DMS 273 (cell line): ENCODE measurements at regions not wholly inside any gene's neighbourhood (a gene's known extent, or its start where the extent isn't known, plus 50 kb on each side); places are given as distances from the start of the nearest gene placed in this dataset.
"Not testable (repeated sequence)": the region's sequence is repeated elsewhere in the genome, so short reads cannot be mapped to it uniquely, and the experiment has no call there.

Source experiments
- DNase-seq: peaks from one replicate; lab custom pipeline; 2025; ENCODE audit not compliant: unreplicated experiment; lab: John Stamatoyannopoulos, UW

DNA sequence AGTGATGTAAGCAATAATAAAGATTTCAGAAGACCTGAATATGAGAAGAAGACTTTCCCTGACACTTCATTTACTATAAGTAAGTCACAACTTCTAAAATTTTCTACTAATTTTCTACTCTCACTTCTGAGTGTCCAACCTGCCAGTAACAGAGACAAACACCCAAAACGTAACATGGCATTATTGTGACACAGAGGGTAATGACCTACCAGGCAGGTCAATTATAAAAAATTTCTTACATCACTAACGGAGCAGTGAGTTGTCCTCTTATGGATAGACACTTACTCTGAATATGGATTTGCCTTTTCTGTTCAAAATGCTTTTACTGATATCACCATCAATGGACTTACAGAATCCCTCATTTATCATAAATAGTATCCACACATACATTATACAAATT, 405.9 kb upstream of the MAGEB16 start:
- no peak for DNase-seq

DNA sequence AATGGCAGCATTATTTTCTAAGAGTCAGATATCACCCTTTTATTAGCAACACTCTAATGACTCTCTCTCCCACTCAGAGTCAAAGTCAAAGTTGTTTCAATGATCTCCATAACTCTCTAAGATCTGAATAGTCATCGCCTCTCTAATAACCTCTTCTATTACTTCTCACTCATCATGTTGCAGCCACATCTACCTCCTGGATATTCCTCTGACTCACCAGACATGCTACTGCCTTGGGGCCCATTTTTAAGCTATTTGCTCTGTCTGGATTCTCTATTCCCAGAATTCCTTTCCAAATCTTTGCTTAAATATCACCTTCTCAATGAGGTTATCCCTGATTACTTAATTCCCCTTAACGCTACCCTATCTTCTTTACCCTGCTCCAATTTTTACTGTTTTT, 391.8 kb upstream of the MAGEB16 start:
- no peak for DNase-seq

DNA sequence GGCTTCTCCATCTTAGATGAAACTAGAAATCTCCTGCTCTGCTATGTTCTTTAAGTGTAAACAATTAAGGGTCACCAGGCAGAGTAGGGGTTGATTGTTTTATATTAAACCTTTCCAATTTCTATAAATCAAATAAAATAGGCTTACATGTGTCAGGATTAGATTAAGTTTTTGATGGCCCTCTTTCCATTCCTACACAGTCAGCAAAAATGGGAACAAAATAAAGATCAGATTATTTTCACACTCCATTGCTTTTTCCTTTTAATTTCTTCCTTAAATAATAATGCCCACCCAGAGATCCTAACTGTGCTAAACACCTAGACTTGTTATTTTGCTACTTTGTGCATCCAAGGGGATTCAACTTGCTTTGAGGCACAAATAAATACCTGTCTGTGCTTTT, 381.4 kb upstream of the MAGEB16 start:
- no peak for DNase-seq

DNA sequence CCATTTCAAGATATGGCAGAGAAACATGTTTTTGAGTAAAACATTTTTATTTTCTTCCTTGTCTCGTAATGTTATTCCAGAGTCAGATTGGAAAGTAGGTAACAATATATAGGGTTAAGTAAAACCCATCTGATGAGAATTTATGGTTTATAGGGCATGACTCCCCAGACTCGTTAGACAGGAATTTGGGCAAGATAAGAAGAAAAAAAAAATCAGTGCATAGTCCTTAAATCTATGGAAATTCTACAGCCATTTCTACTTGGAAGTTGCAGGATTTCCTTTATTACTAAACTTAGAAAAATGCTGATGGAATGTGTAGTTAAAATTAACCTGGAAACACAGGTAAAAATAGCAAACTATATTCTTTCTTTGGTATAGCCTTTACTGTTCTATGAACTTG, 366.1 kb upstream of the MAGEB16 start:
- DNase-seq = no peak

DNA sequence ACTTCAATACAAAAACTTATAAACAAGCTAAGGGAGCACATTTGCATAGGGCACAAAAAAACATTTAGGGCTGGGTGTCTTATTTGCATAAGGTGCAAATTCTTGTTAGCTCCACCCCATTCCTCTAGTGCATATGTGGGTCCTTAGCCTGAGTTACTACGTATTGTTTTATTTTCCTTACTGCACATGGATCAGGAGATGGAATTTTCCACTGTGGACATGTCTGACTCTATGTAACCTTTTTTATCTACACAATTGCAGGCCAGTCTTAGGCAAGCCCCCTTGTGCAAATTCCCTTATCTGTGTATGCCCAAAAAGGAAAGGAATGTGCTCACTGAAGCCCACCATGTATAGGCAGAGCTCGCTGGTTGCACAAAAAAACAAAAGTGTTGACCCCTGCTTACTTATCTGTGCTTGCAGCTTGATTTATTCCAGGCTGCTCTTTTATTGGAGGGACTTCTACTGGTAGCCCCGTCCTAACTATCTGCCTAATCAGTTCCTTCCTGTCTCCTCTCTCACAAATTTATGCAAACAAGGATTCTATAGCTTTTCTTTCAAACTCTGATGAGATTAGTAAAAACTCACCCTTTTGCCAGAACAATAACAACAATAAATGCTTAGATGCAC, 359.0 kb upstream of the MAGEB16 start:
- DNase-seq = no peak

DNA sequence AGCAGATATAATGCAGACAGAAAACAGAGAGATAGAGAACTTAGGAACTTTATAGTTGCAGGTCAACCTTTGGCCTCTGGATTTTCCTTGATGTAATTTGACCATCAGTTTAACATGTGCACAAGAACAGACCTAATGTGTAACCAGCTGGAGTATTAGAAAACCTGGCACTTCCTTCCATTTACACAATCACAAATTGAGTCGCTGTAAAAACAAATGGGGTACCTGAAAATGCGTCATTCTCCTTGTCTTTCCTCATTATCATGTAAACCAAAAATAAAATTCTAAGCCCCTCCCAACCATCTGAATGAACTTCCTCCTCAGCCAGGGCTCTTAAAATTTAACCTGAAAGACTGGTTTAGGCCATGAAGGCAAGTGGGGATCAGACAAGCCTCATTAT, 358.4 kb upstream of the MAGEB16 start:
- no peak for DNase-seq

DNA sequence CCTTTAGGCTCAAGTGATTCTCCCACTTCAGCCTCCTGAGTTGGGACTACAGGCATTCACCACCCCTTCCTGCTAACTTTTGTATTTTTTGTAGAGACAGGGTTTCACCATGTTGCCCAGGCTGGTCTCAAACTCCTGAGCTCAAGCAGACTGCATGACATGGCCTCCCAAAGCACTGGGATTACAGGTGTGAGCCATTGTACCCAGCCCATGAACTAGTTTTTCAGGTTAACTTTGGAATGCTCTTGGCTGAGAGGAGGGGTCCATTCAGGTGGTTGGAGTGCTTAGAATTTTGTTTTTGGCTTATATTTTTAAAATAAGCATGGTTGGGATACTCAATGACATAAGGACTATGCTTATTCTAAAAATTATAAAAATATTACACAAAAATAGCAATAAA, 355.7 kb upstream of the MAGEB16 start:
- no peak for DNase-seq

DNA sequence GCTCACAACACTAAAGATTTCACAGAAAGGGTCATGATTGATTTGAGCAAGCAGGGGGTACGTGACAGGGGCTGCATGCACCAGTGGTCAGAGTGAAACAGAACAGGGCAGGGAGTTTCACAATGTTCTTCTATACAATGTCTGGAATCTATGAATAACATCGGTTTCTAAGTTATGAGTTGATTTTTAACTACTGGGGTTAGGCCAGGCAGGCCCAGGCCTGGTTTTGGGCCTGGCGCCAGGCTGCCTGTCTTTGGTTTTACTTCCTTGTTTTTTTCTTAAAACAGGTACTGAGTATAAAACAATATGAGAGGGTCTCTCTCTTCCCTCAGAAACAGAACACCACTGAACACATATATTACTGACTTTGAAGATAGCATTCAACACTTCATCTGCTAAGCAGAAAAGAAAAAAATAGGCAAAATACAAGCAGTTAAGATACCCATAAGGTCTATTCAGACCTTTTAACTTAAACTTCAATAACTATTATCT, 355.0 kb upstream of the MAGEB16 start:
- DNase-seq = not testable (repeated sequence)

DNA sequence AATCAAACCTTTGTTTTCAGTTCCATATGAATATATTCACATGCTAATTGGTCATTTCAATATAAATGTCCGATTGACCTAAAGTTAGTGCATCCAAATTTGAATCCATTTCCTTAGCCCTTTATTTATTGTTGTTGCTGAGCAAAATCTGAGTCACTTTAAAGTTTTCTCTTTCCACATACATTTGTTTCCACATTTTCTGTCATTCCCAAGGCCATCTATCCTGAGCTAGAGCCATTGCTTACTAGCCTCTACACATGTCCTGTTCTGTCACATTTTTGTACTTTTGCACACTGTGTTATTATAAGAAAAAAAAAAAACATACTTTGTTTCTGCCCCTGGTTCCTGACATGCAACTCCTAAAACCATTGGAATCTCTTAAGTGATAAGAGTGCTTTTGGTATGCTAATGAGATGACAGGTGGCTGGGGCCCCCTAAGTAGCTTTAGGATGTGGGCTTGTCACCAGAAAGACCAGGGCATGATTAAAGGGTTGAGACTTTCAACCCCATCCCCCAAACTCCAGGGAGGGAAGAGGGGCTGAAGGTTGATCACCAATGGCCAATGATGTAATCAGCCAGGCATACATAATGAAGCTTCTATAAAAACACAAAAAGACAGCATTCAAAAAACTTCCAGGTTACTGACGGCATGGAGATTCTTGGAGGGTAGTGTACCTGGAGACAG, 353.3 kb upstream of the MAGEB16 start:
- no peak for DNase-seq

DNA sequence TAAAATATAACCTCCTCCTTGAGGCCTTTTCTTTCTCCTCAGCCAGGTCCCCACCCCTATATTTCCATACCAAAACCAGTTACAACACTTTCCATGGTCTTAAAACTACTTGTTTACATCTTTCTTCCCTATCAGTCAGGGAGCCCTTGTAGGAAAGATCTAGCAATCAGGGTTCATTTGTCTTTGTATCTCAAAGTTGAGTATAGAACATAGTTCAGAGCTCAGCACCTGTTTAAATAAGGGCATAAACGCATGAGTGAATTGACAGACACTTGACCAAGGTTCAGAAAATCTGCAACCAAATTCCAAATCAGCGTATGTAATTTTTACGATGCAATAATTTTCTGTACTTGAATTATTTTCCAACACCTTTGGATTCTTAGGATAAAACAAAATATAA, 352.2 kb upstream of the MAGEB16 start:
- no peak for DNase-seq

DNA sequence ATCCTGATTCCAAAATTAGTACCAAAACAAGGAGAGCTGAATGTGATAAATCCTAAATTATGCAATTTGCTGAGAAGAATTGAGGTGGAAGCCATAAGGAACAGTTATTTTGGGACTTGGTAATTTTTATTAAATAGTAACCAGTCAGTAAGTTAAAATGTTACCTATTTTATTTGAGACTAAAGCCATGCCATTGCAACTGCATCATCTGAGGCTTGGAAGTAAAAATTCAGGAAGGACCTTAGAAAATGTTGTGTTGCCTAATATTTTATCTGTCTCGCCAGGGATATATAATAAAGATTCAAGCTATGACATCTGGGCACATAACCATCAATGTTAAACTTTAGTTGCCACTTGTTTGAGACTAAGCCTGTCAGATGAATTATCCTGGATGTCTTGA, 341.3 kb upstream of the MAGEB16 start:
- DNase-seq = no peak

DNA sequence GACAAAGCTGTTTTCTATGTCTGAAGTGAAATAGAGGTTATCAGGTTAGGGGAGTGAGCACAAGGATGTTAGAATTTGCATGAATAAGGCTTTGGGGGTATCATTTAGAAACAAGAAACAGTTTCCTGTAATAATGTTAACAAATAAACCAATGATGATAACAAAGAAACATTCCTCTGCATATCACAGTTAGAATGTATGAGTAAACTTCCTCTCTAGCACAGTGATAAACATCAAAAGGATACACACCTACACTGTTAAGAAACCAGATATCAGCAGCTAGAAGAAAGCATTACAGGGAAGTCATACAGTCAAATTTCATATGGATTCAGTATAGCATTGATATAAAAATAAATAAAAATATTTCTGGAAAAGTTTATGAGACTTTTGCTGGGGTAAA, 340.0 kb upstream of the MAGEB16 start:
- DNase-seq = no peak

DNA sequence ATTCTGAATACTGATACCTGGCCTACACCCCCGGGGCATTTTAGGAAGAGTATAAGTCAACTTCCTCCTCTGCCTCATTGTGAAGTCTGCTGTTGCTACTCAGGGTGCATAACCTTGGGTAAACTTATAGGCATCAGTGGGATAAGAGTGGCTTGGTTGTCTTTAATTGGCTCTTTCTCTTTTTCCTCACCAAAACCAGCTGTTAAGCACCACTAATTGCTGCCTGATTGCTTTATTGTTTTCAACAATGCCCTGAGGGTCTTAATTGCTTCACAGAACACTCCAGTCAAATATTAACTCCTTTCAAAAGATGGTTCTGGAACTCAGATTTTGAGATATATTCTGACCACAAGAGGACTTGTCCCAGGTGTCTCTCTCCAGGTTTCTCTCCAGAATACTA, 337.0 kb upstream of the MAGEB16 start:
- no peak for DNase-seq

DNA sequence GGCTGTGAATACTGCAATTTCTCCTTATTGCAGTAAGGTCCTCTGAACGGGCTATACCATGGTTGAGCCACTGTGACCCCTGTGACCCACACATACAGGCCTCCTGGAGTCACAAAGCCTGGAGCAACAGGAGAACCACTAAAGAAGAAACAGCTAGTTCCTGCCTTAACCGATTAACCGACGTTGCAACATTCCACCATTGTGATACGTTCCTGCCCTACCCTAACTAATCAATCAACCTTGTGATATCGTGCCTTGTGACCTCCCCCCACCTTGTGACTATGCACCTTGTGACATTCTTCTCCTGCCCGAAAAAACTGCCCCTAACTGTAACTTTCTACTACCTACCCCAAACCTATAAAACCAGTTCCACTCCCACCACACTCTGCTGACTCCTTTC, 301.5 kb upstream of the MAGEB16 start:
- DNase-seq = not testable (repeated sequence)

DNA sequence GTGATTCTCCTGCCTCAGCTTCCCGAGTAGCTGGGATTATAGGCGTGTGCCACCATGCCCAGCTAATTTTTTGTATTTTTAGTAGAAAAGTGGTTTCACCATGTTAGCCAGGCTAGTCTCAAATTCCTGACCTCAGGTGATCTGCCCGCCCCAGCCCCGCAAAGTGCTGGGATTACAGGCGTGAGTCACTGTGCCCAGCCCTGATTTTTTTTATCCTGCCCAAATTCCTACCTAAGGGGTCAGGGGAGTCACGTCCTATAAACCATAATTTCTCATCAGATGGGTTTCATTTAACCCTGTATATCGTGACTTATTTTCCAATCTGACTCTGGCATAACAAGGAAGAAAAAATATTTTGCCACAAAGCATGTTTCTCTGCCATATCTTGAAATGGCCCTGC, 300.7 kb upstream of the MAGEB16 start:
- DNase-seq = not testable (repeated sequence)

DNA sequence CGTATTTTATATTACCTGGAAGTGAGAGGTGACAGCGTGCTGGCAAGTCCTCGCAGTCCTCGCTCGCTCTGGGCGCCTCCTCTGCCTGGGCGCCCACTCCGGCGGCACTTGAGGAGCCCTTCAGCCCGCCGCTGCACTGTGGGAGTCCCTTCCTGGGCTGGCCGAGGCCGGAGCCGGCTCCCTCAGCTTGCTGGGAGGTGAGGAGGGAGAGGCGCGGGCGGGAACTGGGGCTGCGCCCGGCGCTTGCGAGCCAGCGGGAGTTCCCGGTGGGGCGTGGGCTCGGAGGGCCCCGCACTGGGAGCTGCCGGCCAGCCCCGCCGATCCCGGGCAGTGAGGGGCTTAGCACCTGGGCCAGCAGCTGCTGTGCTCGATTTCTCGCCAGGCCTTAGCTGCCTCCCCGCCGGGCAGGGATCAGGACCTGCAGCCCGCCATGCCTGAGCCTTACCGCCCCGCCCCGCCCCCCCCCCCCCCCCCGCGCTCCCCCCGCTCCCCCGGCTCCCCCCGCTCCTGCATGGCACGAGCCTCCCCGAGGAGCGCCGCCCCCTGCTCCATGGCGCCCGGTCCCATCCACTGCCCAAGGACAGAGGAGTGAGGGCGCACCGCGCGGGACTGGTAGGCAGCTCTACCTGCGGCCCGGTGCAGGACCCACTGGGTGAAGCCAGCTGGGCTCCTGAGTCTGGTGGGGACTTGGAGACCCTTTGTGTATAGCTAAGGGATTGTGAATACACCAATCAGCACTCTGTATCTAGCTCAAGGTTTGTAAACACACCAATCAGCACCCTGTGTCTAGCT, 298.9 kb upstream of the MAGEB16 start:
- no peak for DNase-seq

DNA sequence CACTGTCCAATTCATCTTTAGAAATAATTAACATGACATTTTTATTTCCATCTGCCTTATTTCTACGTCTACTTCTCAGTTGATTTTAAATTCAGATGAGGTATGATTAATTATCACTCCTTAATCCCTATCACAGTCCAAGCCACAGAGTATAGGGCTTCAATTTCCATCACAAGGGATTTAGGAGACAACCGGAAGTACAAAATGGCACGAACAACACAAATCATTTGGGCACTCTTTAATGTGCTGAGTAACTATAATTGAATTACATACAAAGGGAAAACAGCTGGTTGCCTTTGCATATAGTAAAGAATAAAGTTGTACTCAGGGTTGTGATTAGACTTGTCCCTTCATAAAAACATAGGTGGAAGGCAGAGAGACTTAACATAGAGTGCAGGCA, 290.4 kb upstream of the MAGEB16 start:
- no peak for DNase-seq

DNA sequence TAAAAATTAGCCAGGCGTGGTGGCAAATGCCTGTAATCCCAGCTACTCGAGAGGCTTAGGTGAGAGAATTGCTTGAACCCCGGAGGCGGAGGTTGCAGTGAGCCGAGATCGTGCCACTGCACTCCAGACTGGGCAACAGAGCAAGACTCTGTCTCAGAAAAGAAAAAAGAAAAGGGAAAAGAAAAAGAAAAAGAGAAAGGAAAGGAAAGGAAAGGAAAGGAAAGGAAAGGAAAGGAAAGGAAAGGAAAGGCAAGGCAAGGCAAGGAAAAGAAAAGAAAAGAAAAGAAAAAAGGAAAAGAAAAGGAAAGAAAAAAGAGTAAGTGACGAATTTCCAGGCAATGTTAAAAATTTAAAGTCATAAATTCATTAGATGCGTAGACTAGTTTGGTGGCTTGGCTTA, 250.1 kb upstream of the MAGEB16 start:
- not testable (repeated sequence) for DNase-seq

DNA sequence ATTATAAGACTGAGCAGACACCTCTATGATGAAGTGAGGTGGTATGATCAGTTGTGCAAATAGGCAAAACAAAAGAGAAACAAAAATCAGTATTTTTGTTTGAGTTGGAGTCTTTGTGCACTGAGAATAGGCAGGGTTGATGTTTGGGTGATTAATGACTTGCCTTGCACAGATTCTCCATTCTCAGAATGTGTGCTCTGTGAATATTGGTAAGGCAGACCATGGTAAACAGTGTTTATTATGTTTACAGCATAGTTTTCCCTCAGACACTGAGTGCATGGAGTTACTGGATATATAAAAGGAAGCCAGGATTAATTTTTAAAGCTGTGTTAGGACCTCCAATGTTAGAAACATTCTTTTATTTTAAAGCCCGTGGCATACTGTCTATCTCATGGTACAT, 240.2 kb upstream of the MAGEB16 start:
- DNase-seq = no peak

DNA sequence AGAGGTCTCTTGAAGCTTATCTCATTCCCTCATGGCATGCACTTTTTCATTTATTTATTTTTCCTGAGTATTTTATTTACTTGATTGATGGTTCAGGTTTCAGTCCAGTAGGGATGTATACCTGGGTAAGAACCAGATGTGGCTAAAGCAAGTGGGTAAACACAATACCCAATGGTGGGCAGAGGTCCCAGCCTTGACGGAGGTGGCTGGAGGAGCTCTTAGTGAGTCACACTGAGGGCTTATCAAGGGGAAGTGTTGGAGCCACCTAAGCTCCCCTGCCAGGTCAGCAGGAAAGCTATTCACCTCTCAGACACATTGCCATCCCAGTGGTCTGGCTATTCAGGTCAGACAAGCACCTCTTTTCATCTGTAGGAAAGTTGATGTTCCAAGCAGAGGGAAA, 236.2 kb upstream of the MAGEB16 start:
- DNase-seq = no peak

DNA sequence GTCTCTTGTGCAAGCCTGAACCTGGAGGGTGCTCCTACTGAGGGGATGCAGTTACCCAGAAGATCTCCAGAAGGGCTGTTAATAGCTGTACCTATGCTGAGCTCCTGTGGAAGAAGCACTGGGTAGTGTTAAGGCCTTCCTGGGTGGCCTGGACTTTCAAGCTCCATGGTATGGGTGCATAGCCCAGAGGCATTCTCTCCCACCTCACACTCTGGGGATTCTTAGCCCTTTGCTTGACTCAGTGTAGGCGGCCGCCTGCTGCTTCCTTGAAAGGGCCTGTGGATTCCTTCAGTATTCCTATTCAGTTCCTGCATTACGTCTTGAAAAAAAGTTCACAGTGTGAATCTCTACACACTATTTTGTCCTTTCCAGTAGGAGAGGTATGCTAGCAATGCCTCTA, 235.7 kb upstream of the MAGEB16 start:
- no peak for DNase-seq

DNA sequence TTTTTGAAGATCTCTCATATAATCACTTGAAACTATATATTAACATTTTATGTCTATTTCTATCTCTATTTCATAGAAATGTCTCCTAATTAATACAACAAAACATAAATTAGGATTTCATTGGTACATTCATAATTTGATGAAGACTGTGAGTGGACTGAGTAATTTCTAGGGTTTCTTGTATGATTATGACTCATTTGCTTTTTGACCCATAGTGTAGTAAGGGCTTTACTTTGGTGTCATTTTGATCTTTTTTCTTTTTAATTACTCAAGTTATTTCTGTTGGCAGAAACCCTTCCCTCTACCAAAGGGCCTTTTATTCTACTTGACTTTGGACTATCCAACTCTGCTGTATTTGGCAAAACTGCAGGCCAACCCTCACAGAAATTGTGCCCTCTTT, 207.9 kb upstream of the MAGEB16 start:
- no peak for DNase-seq
